HCT116 (cell line): ENCODE measurements at regions not wholly inside any gene's neighbourhood (a gene's known extent, or its start where the extent isn't known, plus 50 kb on each side); places are given as distances from the start of the nearest gene placed in this dataset.

ENCODE experiments used
- ATAC-seq: fragments of 200-7000 bp; cut with Tn5 transposase; 2 replicates; pipeline ENCODE4 v1.9.1; 2020; ENCODE audit warnings: mild to moderate bottlenecking, moderate library complexity
- BruUV-seq: library from RNA; stranded (reverse); fragments of 400-500 nt; replicated peaks from 2 replicates; lab custom pipeline; 2021; lab: Mats Ljungman, UMichigan
- CTCF ChIA-PET: fragments of 300-600 bp; sonication (Branson Sonifier 250); formaldehyde crosslinking; loops from one replicate; lab custom pipeline; 2021; ENCODE audit warnings: antibody characterized with exemption; lab: Charles Lee
- POLR2A ChIA-PET: fragments of 300-600, 350-600 bp; sonication (Branson Sonifier 250); formaldehyde crosslinking; loops from one replicate; lab custom pipeline; 2021; ENCODE audit warnings: antibody characterized with exemption; lab: Charles Lee
- RAD21 ChIA-PET, 2 experiments: fragments of 300-600 bp; sonication (Branson Sonifier 250); formaldehyde crosslinking; loops; one replicate each; lab custom pipeline; 2023; ENCODE audit warnings: low total read pairs in 2 of 2; ENCODE audit not compliant: uncharacterized antibody in 2 of 2, unreplicated experiment in 2 of 2, low non-redundant PET in 1 of 2; lab: Charles Lee
- DNase-seq: peaks from one replicate; pipeline ENCODE4 v3.0.0-alpha.2; 2010; ENCODE audit warnings: low read depth, low spot score
- H2AFZ ChIP-seq: fragments of 200-600 bp; shearing (Covaris generic), sonication (generic); 2 replicates; pipeline ENCODE4 v1.6.1; 2017; ENCODE audit warnings: low read depth, mixed run types, mixed read lengths, antibody characterized with exemption, low read length; ENCODE audit not compliant: poor library complexity, severe bottlenecking
- H3K27ac ChIP-seq: 2 replicates; pipeline ENCODE4 v1.5.1; 2012; ENCODE audit warnings: low read depth, low read length
- H3K27me3 ChIP-seq: fragments of 200-600 bp; sonication (generic); 2 replicates; pipeline ENCODE4 v1.6.1; 2016; ENCODE audit warnings: mixed run types, low read length, mixed read lengths; ENCODE audit not compliant: insufficient read depth
- H3K36me3 ChIP-seq, 2 experiments: fragments of 200-500 bp in 1 of 2; fragments of 200-600 bp in 1 of 2; sonication (Bioruptor generic) in 1 of 2; sonication (generic) in 1 of 2; 2 replicates each; pipeline versions ENCODE4 v1.5.1 to v1.6.1; 2014 to 2016; ENCODE audit warnings: low read length in 2 of 2, inconsistent platforms in 1 of 2, mixed read lengths in 1 of 2, mixed run types in 1 of 2; ENCODE audit not compliant: insufficient read depth in 2 of 2, control insufficient read depth in 1 of 2
- H3K4me1 ChIP-seq, 2 experiments: fragments of 200-600 bp in 1 of 2; sonication (generic) in 1 of 2; 2 replicates each; pipeline versions ENCODE4 v1.5.1 to v1.6.1; 2012 to 2017; ENCODE audit warnings: low read length in 2 of 2, inconsistent platforms in 1 of 2, mild to moderate bottlenecking in 1 of 2, mixed read lengths in 1 of 2, mixed run types in 1 of 2, moderate library complexity in 1 of 2; ENCODE audit not compliant: insufficient read depth in 2 of 2, control insufficient read depth in 1 of 2
- H3K4me2 ChIP-seq: fragments of 200-600 bp; sonication (generic); 2 replicates; pipeline ENCODE4 v1.6.1; 2017; ENCODE audit warnings: mixed run types, low read length, mixed read lengths
- H3K4me3 ChIP-seq, 2 experiments: fragments of 200-600 bp in 1 of 2; sonication (generic) in 1 of 2; replicated peaks in 1 of 2; 2 replicates each; pipeline ENCODE4 v1.5.1; 2011 to 2016; ENCODE audit warnings: low read length in 2 of 2, control low read depth in 1 of 2, low read depth in 1 of 2, mild to moderate bottlenecking in 1 of 2, mixed read lengths in 1 of 2, mixed run types in 1 of 2
- H3K79me2 ChIP-seq: fragments of 200-600 bp; sonication (generic); 2 replicates; pipeline ENCODE4 v1.6.1; 2017; ENCODE audit warnings: mild to moderate bottlenecking, mixed run types, low read length, moderate library complexity, mixed read lengths; ENCODE audit not compliant: insufficient read depth
- H3K9ac ChIP-seq: fragments of 200-600 bp; sonication (generic); 2 replicates; pipeline ENCODE4 v1.6.1; 2016; ENCODE audit warnings: low read length, mixed read lengths
- H3K9me2 ChIP-seq: fragments of 200-600 bp; sonication (generic), shearing (Covaris generic); 2 replicates; pipeline ENCODE4 v1.6.1; 2017; ENCODE audit warnings: mixed run types, mild to moderate bottlenecking, moderate library complexity; ENCODE audit not compliant: insufficient read depth
- H3K9me3 ChIP-seq, 2 experiments: fragments of 200-500 bp in 1 of 2; fragments of 200-600 bp in 1 of 2; sonication (Bioruptor generic) in 1 of 2; sonication (generic) in 1 of 2; 2 replicates each; pipeline ENCODE4 v1.6.1; 2014 to 2017; ENCODE audit warnings: low read length in 2 of 2, mixed read lengths in 2 of 2, inconsistent platforms in 1 of 2, low read depth in 1 of 2, mild to moderate bottlenecking in 1 of 2, mixed run types in 1 of 2, moderate library complexity in 1 of 2; ENCODE audit not compliant: control insufficient read depth in 1 of 2, insufficient read depth in 1 of 2
- H4K20me1 ChIP-seq: fragments of 200-600 bp; sonication (generic), shearing (Covaris generic); 2 replicates; pipeline ENCODE4 v1.6.1; 2017; ENCODE audit warnings: mixed run types, mild to moderate bottlenecking, moderate library complexity; ENCODE audit not compliant: insufficient read depth
- CBX3 ChIP-seq: IDR thresholded peaks from 2 replicates; pipeline ENCODE4 v1.6.1; 2012; ENCODE audit warnings: low read depth
- CTCF ChIP-seq, 3 experiments: fragments of 200-600 bp in 1 of 3; sonication (generic) in 1 of 3; IDR thresholded peaks in 2 of 3; conservative IDR thresholded peaks in 1 of 3; 2 replicates each; pipeline ENCODE4 v1.5.1; 2012 to 2017; ENCODE audit warnings: low read depth in 2 of 3, low read length in 2 of 3, antibody characterized with exemption in 1 of 3, borderline replicate concordance in 1 of 3, control low read depth in 1 of 3, mild to moderate bottlenecking in 1 of 3, mixed read lengths in 1 of 3, mixed run types in 1 of 3, moderate library complexity in 1 of 3; ENCODE audit not compliant: insufficient read depth in 1 of 3
- EZH2 ChIP-seq: fragments of 200-600 bp; sonication (generic); IDR thresholded peaks from 2 replicates; pipeline ENCODE4 v1.6.1; 2017; ENCODE audit warnings: antibody characterized with exemption, mixed run types
- MAX ChIP-seq: IDR thresholded peaks from 2 replicates; pipeline ENCODE4 v1.6.1; 2012
- POLR2A ChIP-seq: IDR thresholded peaks from 2 replicates; pipeline ENCODE4 v1.7.0; 2011; ENCODE audit warnings: borderline replicate concordance; ENCODE audit not compliant: insufficient read depth, insufficient read length; ENCODE audit errors: extremely low read depth
- POLR2AphosphoS5 ChIP-seq: IDR thresholded peaks from 2 replicates; pipeline ENCODE4 v1.6.1; 2011; ENCODE audit warnings: mild to moderate bottlenecking, low read depth, low read length, moderate library complexity
- RAD21 ChIP-seq: IDR thresholded peaks from 2 replicates; pipeline ENCODE4 v1.6.1; 2012; ENCODE audit warnings: low read depth, mild to moderate bottlenecking
- SP1 ChIP-seq: IDR thresholded peaks from 2 replicates; pipeline ENCODE4 v1.6.1; 2012; ENCODE audit warnings: low read depth
- TCF7L2 ChIP-seq: IDR thresholded peaks from 2 replicates; pipeline ENCODE4 v1.7.0; 2011; ENCODE audit warnings: borderline replicate concordance, inconsistent platforms; ENCODE audit not compliant: insufficient read depth, insufficient read length; ENCODE audit errors: extremely low read depth
- YY1 ChIP-seq: IDR thresholded peaks from 2 replicates; pipeline ENCODE4 v1.6.1; 2011; ENCODE audit warnings: low read length, low read depth, moderate library complexity, mild to moderate bottlenecking; ENCODE audit not compliant: insufficient replicate concordance; ENCODE audit errors: extremely low read depth
- ZFX ChIP-seq: fragments of 450-650 bp; IDR thresholded peaks from 2 replicates; pipeline ENCODE4 v1.6.1; 2017
- intact Hi-C: fragments of 100-400 bp; cut with micrococcal nuclease; formaldehyde crosslinking; loops from 2 replicates; pipeline ENCODE4 v1.10.0; 2022
- TF ChIP-seq, protein P1 (sequence below): IDR thresholded peaks from 2 replicates; pipeline ENCODE4 v1.6.1; 2011; ENCODE audit warnings: mild to moderate bottlenecking, low read length, moderate library complexity; ENCODE audit not compliant: insufficient replicate concordance; ENCODE audit errors: extremely low read depth
- TF ChIP-seq, protein P2 (sequence below): IDR thresholded peaks from 2 replicates; pipeline ENCODE4 v1.6.1; 2012; ENCODE audit warnings: low read depth

- TF ChIP-seq, protein P1, sequence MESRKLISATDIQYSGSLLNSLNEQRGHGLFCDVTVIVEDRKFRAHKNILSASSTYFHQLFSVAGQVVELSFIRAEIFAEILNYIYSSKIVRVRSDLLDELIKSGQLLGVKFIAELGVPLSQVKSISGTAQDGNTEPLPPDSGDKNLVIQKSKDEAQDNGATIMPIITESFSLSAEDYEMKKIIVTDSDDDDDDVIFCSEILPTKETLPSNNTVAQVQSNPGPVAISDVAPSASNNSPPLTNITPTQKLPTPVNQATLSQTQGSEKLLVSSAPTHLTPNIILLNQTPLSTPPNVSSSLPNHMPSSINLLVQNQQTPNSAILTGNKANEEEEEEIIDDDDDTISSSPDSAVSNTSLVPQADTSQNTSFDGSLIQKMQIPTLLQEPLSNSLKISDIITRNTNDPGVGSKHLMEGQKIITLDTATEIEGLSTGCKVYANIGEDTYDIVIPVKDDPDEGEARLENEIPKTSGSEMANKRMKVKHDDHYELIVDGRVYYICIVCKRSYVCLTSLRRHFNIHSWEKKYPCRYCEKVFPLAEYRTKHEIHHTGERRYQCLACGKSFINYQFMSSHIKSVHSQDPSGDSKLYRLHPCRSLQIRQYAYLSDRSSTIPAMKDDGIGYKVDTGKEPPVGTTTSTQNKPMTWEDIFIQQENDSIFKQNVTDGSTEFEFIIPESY: peak; percentile 54
- TF ChIP-seq POLR2A: peak; percentile 81
These were observed 97.1 kb upstream of the SERTAD2 start (continued) for GRCh38 chr2:64750817-64751285.

DNA sequence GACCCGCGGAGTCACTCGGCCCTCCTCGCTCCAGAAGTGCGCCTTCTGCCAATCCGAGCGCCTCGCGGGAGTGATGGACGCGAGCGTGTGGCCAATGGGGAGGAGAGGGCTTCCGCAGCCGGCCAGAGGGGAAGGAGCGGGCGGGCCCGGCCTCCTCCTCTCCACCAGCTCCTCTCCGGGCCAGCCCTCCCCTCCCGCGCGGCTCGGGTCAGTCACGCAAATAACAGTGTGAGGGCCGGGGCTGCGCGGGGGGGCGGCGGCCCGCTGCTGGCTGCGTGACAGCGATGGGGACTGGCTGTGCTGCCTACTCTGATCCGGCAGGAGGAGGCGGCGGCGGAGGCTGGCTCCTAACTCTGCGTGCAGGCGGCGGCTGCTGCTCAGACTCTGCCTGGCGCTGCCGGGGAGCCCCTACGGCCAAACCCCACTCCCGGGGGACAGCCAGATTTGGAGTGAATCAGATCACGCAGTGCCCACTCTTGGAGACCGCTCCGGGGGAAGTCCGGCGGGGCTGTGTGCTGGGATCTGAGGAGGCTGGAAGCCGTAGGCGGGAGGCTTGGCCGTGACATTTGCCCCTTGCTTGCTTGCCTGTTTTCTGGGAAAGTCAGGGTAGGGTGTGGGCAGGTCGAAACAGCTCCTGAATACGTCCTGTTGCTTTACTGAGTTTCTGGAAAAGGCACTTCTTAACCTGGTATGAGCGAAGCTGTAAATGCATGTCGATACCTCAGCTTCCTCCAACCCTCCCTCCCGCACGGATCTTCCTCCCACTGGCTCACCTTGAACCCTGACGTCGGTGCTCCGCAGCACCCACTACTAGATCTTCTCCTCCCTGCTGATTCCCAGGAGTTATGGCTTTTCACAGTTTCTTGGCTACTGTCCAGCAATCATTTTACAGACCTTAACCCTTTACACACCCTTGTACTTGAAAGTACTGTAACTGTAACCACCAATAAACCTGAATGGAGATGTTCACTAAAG, 97.9 kb upstream of the SERTAD2 start:
- intact Hi-C loops: loop anchor here (1.0 to 2.0 kb wide), 6 partner anchors 80 to 227 kb away; partner anchors contain the start of gene AFTPH
- TSS peak; percentile 94 for BruUV-seq
- Histone ChIP-seq H3K9ac (peak overlapping the region; percentile 92), H3K27me3 (no peaks in the 10 kb centered on the region), H3K4me2 (peak overlapping the region; percentile 92), H3K36me3 (no peaks in the 10 kb centered on the region), H4K20me1 (no peaks in the 10 kb centered on the region), H3K4me3 (peak overlapping the region; percentile 73 to 85), H3K27ac (peak overlapping the region; percentile 93), H2AFZ (no peak overlapping the region), H3K79me2 (peaks cover 32% of the 10 kb centered on the region), H3K4me1 (peaks cover 36 to 53% of the 10 kb centered on the region in 2 experiments), H3K9me2 (no peaks in the 10 kb centered on the region), H3K9me3 (peaks cover 0 to 6% of the 10 kb centered on the region in 2 experiments; a peak in 1 of 4 replicates)
- DNase-seq (peak; percentile 80), ATAC-seq (peak; percentile 84)
- RAD21 ChIA-PET: interaction anchor here (0.6 to 1.8 kb wide), 14 partner anchors 16 to 421 kb away, joined by 3 to 12 read pairs (median 4); partner anchors contain the start of gene SERTAD2 (in 1 of the 2)
- CTCF ChIA-PET: interaction anchor here (0.8 to 1.7 kb wide), 13 partner anchors 10 to 115 kb away, joined by 3 to 11 read pairs (median 4); no protein-coding TSS in a partner anchor
- POLR2A ChIA-PET: interaction anchor here (0.6 to 3.5 kb wide), 25 partner anchors 8 to 939 kb away, joined by 3 to 33 read pairs (median 5); partner anchors contain the start of gene SERTAD2
- TF ChIP-seq YY1: peak; percentile 52
- TF ChIP-seq POLR2AphosphoS5: peak; percentile 66
- peak; percentile 90 for TF ChIP-seq SP1
- peak in 2 of 3 experiments; percentile 18 to 19; a peak in 2 of 6 replicates for TF ChIP-seq CTCF (IDR thresholded peaks at IDR 0.05 in 2 of 3, conservative IDR thresholded peaks at IDR 0.05 in 1 of 3; ENCODE audit: borderline replicate concordance in 1 of 3, insufficient read depth in 1 of 3, low read depth in 2 of 3, low read length in 2 of 3)
- 0 out of 2 replicates have a peak, but pooled peaks have one; percentile 19 for TF ChIP-seq RAD21
- no peak for TF ChIP-seq MAX
- peak; percentile 16; the same call in 1 of the 2 replicates for TF ChIP-seq ZFX
- TF ChIP-seq, protein P2, sequence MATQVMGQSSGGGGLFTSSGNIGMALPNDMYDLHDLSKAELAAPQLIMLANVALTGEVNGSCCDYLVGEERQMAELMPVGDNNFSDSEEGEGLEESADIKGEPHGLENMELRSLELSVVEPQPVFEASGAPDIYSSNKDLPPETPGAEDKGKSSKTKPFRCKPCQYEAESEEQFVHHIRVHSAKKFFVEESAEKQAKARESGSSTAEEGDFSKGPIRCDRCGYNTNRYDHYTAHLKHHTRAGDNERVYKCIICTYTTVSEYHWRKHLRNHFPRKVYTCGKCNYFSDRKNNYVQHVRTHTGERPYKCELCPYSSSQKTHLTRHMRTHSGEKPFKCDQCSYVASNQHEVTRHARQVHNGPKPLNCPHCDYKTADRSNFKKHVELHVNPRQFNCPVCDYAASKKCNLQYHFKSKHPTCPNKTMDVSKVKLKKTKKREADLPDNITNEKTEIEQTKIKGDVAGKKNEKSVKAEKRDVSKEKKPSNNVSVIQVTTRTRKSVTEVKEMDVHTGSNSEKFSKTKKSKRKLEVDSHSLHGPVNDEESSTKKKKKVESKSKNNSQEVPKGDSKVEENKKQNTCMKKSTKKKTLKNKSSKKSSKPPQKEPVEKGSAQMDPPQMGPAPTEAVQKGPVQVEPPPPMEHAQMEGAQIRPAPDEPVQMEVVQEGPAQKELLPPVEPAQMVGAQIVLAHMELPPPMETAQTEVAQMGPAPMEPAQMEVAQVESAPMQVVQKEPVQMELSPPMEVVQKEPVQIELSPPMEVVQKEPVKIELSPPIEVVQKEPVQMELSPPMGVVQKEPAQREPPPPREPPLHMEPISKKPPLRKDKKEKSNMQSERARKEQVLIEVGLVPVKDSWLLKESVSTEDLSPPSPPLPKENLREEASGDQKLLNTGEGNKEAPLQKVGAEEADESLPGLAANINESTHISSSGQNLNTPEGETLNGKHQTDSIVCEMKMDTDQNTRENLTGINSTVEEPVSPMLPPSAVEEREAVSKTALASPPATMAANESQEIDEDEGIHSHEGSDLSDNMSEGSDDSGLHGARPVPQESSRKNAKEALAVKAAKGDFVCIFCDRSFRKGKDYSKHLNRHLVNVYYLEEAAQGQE: no peak
- peak; percentile 30; the same call in 1 of the 2 replicates for TF ChIP-seq CBX3
- peak; percentile 10 for TF ChIP-seq TCF7L2
- no peak for TF ChIP-seq EZH2
